Kidney epithelial cell (primary cell): ENCODE measurements at regions not wholly inside any gene's neighbourhood (a gene's known extent, or its start where the extent isn't known, plus 50 kb on each side); places are given as distances from the start of the nearest gene placed in this dataset.
A peak's percentile ranks its signal among the peaks of the same experiment; 100 is the strongest.

ENCODE experiments used
- DNase-seq: peaks from one replicate; pipeline ENCODE4 v3.0.0-alpha.2; 2010; ENCODE audit warnings: low read depth
- H3K27me3 ChIP-seq: 2 replicates; pipeline ENCODE4 v1.6.0; 2011; ENCODE audit warnings: low read length; ENCODE audit not compliant: control insufficient read depth, insufficient read depth
- H3K36me3 ChIP-seq: 2 replicates; pipeline ENCODE4 v1.5.1; 2011; ENCODE audit warnings: low read length; ENCODE audit not compliant: control insufficient read depth, insufficient read depth
- H3K4me3 ChIP-seq: 2 replicates; pipeline ENCODE4 v1.5.1; 2011; ENCODE audit warnings: low read depth, mild to moderate bottlenecking, control low read depth, low read length
- CTCF ChIP-seq: IDR thresholded peaks from 2 replicates; pipeline ENCODE4 v1.5.1; 2011; ENCODE audit warnings: mild to moderate bottlenecking, moderate library complexity, low read length, control low read depth, inconsistent platforms; ENCODE audit not compliant: insufficient read depth, poor library complexity, severe bottlenecking

- Histone ChIP-seq H3K36me3 (no peaks in the 10 kb centered on the region), H3K4me3 (no peak overlapping the region), H3K27me3 (no peaks in the 10 kb centered on the region)
- no peak for DNase-seq
- TF ChIP-seq CTCF: no peak
Measured at GRCh38 chr5:24817966-24818365, 173.2 kb upstream of the CDH10 start.

- TF ChIP-seq CTCF: no peak
- no peak overlapping the region for H3K4me3 ChIP-seq
- peak; percentile 21 for DNase-seq
- no peaks in the 10 kb centered on the region for H3K36me3 ChIP-seq
- no peaks in the 10 kb centered on the region for H3K27me3 ChIP-seq
Measured at GRCh38 chr5:24816206-24816605, 171.4 kb upstream of the CDH10 start.

GRCh38 chr5:24805230-24805629, 160.5 kb upstream of the CDH10 start:
- H3K27me3 ChIP-seq: no peaks in the 10 kb centered on the region
- H3K36me3 ChIP-seq: no peaks in the 10 kb centered on the region
- DNase-seq: no peak
- no peak overlapping the region for H3K4me3 ChIP-seq
- TF ChIP-seq CTCF: no peak

- no peaks in the 10 kb centered on the region for H3K36me3 ChIP-seq
- H3K4me3 ChIP-seq: no peak overlapping the region
- H3K27me3 ChIP-seq: no peaks in the 10 kb centered on the region
- DNase-seq: peak; percentile 34
- TF ChIP-seq CTCF: no peak
Measured at GRCh38 chr5:24804221-24804681, 159.5 kb upstream of the CDH10 start.

- Histone ChIP-seq H3K36me3 (no peaks in the 10 kb centered on the region), H3K27me3 (no peaks in the 10 kb centered on the region), H3K4me3 (no peak overlapping the region)
- TF ChIP-seq CTCF: no peak
- DNase-seq: no peak
Measured at GRCh38 chr5:24791326-24791725, 146.5 kb upstream of the CDH10 start.

- H3K27me3 ChIP-seq: no peaks in the 10 kb centered on the region
- TF ChIP-seq CTCF: no peak
- no peak for DNase-seq
- H3K36me3 ChIP-seq: no peaks in the 10 kb centered on the region
- H3K4me3 ChIP-seq: no peak overlapping the region
Measured at GRCh38 chr5:24789611-24790351, 145.0 kb upstream of the CDH10 start.
